ENCODE measurements at regions not wholly inside any gene's neighbourhood (a gene's known extent, or its start where the extent isn't known, plus 50 kb on each side); places are given as distances from the start of the nearest gene placed in this dataset.
"Not testable (repeated sequence)": the region's sequence is repeated elsewhere in the genome, so short reads cannot be mapped to it uniquely, and the experiment has no call there.

DNA sequence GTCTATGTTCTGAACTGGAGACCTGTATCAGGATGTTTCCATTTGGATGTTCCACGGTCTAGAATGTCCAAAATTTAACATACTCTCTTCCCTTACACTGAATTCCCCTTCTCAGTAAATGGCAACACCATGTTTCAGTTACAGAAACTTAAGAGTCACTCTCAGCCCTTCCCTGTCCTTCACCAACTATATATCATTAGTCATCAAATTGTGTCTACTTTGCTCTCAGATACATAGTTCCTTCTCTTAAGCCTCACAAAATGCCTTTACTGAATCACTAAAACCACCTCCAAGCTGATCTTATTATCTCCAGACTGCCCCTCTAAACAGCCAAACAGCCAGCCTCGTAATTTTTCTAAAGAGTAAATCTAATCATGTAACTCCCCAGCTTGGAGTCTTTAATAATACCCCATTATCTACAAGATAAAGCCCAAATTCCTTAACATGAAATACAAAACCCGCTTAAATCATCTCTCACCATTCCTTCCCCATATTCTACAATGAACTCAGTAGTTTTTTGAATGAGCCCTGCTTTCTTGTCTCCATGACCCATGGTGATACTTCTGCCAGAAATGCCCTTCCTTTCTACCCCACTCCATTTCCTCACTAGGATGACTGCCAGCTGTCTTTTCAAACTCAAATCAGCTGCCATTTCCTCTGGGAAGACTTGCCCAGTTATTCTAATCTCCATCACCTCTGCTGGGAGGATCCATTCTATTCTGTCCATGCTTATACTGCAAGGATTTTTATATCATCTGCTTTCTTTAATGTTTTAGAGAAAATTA lies 102.7 kb upstream of the ARHGAP42 start:
- no peak for DNase-seq (ENCODE audit: low spot score)

DNA sequence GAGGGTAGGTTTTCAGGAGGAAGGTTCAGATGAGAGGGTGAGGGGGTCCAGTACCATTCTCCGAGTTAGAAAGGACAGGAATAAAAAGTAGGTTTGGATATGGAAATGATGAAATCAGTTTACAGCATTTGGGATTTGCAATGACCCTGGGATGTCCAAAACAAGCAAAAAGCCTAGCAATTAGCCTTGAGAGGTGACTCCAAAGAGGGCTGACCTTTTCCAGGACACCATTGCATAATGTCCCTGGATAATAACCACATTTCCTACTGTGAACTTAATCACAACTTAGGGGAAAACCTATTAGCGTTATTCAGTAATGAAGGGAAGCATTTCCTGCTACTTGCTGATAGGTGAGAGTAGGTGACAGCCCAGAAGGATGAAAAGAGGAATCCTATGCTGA lies 101.4 kb upstream of the ARHGAP42 start:
- DNase-seq (ENCODE audit: low spot score): no peak

DNA sequence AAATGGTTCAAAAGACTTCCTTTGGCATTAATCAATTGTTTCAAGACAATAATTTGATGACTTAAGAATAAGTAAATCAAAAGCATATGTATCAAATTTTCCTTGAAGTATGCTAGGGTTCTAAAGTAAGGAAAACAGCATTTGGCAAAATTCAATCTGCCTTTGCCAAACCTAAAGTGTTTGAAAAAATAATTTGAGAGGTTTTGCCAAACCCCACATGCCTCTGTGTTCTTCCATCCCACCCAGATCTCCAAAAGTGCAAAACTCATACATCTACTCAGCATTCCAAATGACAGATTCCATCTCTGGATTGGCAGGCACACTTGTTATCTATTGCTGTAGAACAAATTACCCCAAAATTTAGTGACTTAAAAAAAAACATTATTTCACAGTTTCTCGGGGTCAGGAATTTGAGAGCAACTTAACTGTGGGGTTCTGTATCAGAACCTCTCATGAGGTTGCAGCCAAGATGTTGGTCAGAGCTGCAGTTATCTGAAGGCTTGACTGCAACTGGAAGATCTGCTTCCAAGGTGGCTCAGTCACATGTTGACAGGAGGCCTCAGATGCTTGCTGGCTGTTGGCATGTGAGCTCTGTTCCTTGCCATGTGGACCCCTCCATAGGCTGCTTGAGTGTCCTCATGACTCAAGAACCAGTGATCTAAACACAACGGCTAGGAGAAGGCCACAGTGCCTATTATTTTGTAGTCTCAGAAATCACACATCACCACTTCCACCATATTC lies 100.6 kb upstream of the ARHGAP42 start:
- DNase-seq (ENCODE audit: low spot score): no peak

DNA sequence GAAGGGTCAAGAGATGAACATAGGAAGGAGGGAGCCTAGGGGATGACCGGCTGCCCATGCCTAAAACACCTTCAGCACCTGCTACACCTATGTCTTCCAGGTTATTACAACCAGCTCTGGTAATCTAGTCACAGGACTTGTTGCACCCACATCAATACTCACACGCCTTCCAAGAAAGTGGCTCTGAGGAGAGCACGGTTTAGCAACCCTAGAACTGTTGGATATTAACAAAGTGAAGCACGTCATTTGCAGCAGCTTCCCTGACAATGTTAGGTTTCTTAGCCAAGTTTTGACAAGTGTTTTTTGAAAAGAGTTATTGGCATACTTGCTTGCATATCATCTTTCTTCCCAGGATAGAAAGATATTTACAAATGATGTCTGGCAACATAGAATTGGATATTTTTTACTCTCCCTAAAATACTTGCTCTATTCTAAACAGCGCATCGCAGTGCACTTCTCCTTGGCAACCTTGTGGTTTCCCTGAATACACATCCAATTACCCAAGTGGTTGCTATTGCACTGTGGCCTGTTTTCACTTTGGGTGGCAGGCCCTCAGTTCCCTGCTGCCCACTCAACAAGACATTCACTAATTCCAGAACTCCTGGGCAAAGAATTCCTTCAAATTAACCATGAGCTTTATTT lies 94.3 kb upstream of the ARHGAP42 start:
- no peak for DNase-seq (ENCODE audit: low spot score)

DNA sequence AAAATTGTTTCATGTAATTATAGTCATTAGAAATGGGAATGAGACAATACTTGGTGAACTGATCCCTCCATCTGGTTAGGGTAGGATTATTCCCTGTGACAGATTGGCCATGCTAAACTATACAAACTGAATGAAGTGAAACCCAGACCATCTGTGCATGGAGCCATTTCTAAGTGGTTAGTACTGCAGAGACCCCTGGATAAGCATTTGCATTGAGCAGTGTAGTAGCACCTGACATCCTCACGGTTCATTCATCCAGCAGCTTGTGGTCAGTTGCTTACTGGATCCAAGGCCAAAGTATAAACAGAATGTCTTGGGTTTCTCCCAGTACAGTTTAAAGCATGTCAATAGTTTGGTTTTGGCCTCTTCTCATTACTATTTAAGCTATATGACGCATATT lies 93.8 kb upstream of the ARHGAP42 start:
- DNase-seq (ENCODE audit: low spot score): no peak

GRCh38 chr11:100594320-100594719 lies 92.8 kb upstream of the ARHGAP42 start:
- no peak for DNase-seq (ENCODE audit: low spot score)

DNA sequence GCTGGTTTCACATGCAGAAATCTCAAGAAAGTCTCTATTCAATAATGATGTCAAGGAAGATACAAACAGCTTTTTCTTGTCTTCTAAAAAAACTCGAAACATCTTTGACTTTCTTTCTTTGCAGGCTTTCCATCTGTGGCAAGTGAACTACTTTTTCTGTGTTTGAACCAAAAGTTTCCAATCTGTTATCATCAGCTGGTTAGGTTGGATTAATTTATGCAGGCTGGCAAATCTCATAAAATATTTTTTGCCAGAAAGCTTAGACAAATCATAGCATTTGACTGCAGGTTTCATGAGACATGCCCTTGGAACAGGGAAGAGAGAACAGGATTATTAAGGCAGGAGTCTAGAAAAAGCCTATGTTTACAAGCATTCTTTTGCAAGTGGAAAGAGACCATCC lies 86.1 kb upstream of the ARHGAP42 start:
- no peak for DNase-seq (ENCODE audit: low spot score)

GRCh38 chr11:100602716-100603115 lies 84.4 kb upstream of the ARHGAP42 start:
- no peak for DNase-seq (ENCODE audit: low spot score)

DNA sequence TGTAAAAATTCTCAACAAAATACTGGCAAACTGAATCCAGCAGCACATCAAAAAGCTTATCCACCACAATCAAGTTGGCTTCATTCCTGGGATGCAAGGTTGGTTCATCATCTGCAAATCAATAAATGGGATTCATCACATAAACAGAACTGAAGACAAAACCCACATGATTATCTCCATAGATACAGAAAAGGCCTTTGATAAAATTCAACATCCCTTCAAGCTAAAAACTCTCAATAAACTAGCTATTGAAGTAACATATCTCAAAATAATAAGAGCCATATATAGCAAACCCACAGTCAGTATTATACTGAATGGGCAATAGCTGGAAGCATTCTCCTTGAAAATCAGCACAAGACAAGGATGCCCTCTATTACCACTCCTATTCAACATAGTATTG lies 79.3 kb upstream of the ARHGAP42 start:
- DNase-seq (ENCODE audit: low spot score): not testable (repeated sequence)

DNA sequence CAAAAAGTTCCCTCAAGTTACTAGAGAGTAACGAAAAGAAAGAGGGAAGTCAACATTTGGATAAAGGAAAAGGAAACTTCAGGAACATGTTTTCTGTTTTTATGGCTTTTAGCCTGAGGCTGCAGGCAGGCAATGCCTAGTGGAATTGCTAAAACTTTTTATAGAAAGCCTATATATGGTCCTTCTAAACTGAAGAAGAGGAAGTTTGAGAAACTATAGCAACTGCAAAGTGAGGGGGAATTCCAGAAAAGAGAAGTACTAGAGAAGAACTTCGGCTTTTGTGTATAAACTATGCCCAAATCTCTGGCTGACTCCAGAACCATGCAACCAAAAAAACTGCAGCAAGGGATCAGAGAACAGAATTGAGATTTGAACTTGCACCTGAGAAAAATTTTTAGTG lies 74.3 kb upstream of the ARHGAP42 start:
- no peak for DNase-seq (ENCODE audit: low spot score)

- no peak for DNase-seq (ENCODE audit: low spot score)
Measured at GRCh38 chr11:100618914-100619313, 68.2 kb upstream of the ARHGAP42 start.

- peak; percentile 76 for DNase-seq (ENCODE audit: low spot score)
Measured at GRCh38 chr11:100619484-100619883, 67.6 kb upstream of the ARHGAP42 start.

GRCh38 chr11:100622404-100622803 lies 64.7 kb upstream of the ARHGAP42 start:
- DNase-seq (ENCODE audit: low spot score): no peak

DNA sequence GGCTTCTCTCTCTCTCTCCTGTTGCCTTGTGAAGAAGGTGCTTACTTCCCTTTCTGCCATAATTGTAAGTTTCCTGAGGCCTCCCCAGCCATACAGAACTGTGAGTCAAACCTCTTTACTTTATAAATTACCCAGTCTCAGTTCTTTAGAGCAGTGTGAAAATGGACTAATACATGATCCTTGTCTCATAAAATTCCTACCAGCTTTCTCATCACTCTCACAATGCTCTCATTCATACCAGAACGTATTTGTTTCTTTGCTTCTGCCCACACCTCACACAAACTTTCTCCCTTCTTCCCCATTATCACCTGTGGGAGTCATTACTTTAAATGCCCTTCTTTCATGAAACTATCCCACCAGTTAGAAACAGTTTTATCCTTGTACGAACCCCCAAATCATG lies 62.7 kb upstream of the ARHGAP42 start:
- DNase-seq (ENCODE audit: low spot score): no peak

DNA sequence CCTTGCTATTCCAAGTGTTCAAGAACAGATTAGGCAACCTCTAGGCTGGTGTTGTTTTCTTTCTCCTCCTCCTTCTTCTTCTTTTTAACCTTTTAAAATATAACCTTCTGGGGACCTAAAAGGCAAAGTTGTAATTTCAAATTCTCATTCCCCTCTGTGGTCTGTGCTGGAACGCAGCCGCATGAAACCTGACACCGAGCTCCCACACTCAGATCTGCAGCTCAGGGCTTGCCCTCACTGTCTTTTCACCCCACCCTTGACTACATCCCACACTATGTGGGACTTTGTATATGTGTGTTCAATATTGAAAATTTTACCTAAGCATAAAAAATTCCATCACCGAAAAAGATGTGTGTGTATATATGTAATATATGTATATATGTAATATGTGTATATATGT lies 62.0 kb upstream of the ARHGAP42 start:
- no peak for DNase-seq (ENCODE audit: low spot score)

DNA sequence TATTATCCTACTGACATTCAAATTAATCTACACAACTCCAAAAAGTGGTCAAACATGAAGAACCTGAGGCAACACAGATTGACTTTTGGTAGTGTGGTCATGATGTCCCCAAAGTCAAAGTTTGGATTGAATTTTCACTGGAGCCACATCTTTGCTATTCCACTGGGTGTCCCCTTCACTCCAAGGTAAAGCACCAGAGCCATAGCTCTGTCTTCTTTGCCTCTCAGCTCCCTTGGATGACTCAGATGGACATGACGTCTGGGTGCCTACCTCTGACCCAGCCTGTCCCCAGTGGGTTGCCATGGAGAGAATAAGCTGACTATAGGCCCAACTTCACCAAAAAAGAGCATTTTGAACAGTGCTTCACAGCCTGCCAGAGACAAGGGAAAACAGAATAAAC lies 57.4 kb upstream of the ARHGAP42 start:
- DNase-seq (ENCODE audit: low spot score): no peak

GRCh38 chr11:100630898-100631297 lies 56.2 kb upstream of the ARHGAP42 start:
- no peak for DNase-seq (ENCODE audit: low spot score)

GRCh38 chr11:100631316-100631715 lies 55.8 kb upstream of the ARHGAP42 start:
- DNase-seq (ENCODE audit: low spot score): no peak

DNA sequence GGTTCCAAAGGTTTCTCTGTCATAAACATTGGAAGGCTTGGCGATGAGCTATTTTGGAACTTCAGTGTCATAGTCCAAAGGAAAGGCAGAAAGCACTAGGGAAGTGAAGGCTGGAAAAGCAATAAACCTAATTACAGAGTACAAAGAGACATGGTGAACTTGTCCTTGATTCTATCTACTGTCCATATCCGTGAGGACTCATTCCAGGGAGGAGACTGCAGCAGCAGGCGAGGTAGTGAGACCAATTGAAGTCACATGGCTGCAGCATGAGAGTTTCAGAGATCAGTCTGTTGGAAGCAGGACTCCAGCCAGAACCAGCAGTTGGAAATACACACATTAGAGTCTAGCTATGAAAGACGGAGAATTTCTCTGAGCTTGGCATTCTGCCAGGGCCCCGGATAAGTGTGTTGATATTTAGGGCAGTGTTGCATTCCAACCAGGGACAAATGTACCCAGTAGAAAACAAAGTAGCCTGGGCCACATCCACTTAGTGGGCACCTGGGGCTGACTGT lies 54.1 kb upstream of the ARHGAP42 start:
- DNase-seq (ENCODE audit: low spot score): peak; percentile 31

DNA sequence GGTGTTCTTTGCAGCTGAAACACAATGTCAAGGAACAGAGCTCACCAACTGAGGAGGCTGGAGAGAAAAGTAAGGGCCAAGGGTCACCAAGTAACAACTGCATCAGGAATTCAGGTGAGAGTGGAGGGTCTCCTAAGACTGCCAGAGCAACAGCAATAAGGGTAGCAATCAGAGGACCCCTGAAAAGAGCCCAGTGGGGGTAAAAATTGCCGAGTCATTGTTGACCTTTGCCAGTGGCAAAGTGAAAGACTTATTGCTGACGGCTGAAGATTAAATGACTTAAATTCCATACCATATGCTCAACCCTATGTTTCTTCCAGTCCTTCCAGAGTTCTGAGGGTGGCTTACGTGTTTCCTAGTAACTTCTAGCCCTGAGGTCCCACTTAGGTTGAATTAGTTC lies 51.9 kb upstream of the ARHGAP42 start:
- DNase-seq (ENCODE audit: low spot score): no peak

- DNase-seq (ENCODE audit: low spot score): no peak
Measured at GRCh38 chr11:100636536-100636935, 50.6 kb upstream of the ARHGAP42 start.

Measured in kidney capillary endothelial cell (primary cell).